Esophagus squamous epithelium (tissue), 4 donors: ENCODE measurements at regions not wholly inside any gene's neighbourhood (a gene's known extent, or its start where the extent isn't known, plus 50 kb on each side); places are given as distances from the start of the nearest gene placed in this dataset.

Experiments
- CTCF ChIP-seq, 6 experiments: fragments of 450-650 bp in 4 of 6; fragments of 200-600 bp in 2 of 6; sonication (generic) in 2 of 6; IDR thresholded peaks; one replicate each; pipeline ENCODE4 v1.5.1; 2016 to 2019; ENCODE audit warnings: antibody characterized with exemption in 6 of 6, mild to moderate bottlenecking in 4 of 6, moderate library complexity in 4 of 6
- POLR2A ChIP-seq, 4 donors: fragments of 450-650 bp; IDR thresholded peaks; one replicate each; pipeline ENCODE4 v1.6.1; 2017; ENCODE audit warnings: antibody characterized with exemption in 4 of 4, mild to moderate bottlenecking in 4 of 4, moderate library complexity in 3 of 4

- no peak for TF ChIP-seq CTCF (IDR thresholded peaks at IDR 0.05)
- TF ChIP-seq POLR2A (IDR thresholded peaks at IDR 0.05) = no peak
Observed at GRCh38 chr1:5157175-5157574, 502.8 kb downstream of the AJAP1 start.
